ENCODE measurements at regions not wholly inside any gene's neighbourhood (a gene's known extent, or its start where the extent isn't known, plus 50 kb on each side); places are given as distances from the start of the nearest gene placed in this dataset.

GRCh38 chr14:39716987-39717570, 284.8 kb upstream of the FBXO33 start:
- TF ChIP-seq CTCF (IDR thresholded peaks at IDR 0.05): no peak
- no peak for TF ChIP-seq POLR2A (IDR thresholded peaks at IDR 0.05)
